ENCODE measurements at regions not wholly inside any gene's neighbourhood (a gene's known extent, or its start where the extent isn't known, plus 50 kb on each side); places are given as distances from the start of the nearest gene placed in this dataset.

DNA sequence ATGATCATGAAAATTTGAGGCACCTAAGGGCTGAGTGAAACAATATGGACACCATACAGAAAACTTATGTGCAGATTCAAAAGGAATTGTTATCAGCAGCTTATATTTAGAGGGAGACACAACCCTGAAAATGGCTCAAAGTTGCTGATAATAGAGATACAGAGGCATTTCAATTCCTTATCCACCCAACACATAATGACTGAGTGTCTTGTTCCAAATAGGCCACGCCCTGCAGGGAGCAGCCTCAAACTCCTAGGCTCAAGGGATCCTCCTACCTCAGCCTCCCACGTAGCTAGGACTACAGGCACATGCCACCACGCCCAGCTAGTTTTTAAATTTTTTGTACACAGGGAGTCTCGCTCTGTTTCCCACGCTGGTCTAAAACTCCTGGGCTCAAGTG lies 79.0 kb downstream of the LBH start:
- no peak for DNase-seq

DNA sequence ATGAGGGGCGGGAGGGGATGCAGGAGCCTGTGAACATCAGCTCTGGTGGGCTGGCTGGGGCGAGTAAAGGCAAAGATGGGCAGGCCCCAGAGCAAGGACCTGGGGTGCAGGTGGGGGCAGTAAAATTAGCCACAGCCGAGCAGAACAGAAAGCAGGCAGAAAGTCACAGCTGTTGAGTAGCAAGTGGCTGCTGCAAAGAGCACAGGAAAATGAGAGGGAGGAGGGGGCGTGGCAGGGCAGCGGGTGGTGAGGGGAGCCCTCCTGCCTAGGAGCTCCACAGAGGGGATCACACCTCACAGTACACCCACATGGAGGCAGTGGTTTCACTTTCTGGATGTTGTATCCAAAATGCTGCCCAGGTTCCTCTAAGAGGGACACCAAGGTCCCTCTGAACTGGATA lies 79.6 kb downstream of the LBH start:
- peak; percentile 37 for DNase-seq

DNA sequence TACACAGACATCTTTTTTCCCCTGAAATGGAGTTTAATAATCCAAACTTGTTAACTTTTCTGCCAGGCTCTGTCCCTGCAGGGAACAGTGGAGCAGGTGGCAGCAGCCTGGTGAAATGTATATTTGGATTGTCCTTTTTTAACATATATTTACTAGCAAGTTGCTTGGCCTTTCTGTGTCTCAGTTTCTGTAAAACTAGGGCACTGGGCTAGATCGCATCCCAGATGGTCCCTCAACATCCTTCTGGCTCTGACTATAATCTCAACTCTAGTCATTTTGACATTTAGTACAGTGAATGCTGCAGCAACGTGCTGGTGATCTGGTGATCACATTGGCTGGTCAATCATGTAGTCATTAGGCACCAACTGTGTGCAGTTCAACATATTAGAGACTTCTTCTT lies 80.4 kb downstream of the LBH start:
- no peak for DNase-seq

DNA sequence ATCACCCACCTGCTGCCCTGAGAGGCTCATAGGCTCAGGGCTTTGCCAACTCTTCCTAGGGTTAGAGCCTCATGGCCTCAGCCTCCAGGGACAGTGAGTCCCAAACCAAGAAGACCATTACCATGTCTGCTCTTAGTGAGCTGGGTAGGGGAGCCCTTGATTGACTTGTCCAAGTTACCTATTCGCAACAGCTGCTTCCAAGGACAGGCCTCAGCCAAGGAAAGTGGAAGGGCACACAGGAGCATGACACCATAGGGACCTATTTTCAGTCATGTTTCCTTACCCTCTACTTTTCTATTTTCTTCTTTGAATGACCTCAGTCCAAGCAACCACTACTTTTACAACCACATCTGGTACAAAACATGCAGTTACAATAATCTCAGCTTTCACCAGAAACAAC lies 81.6 kb downstream of the LBH start:
- DNase-seq, result no peak

DNA sequence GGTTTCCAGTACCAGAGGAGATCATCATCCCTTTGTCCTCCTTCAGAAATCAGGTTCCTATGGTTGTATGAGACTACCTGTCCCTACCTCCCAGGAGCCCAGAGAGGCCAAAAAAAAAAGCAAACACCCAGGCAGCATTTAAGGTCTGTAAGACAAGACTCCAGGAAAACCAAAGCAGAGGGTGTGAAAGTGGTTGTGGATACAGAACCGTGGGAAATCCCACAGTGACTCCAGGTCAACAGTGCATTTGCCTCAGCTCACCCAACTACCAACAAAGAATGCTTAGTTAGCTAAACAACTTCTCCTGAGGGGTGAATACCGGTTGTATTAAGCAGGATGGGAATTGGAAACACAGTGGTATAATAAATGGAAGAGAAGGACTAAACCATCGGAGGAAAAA lies 83.6 kb downstream of the LBH start:
- DNase-seq, result no peak

DNA sequence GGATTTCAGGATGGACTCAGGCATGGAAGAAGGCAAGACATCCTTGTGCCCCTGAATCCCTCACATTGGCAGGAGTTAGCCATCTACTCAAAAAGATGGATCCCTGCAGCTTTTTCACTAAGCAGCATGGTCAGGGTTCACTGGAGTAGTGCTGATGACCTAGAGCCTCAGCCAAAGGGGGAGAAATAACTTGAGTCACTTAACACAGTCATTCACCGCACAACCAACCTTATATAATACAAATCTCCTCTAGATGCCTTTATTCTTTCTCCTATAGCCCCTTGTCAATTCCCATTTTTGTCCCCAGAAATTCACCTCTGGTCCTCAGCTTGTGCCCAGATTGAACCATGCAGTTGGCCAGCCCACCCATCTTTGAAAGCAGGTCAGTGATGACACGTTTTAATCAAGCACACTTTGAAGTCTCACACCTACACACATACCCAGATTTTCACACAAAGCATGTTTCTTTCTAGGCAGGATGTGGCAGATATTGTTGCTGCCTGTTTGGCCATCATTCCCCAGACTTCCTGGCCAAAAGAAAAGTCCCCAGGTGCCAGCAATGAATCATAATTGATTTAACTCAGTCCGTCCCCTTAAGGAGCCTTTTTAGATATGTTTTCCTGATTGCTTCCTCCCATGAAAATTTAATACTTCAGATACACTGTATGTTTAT lies 84.2 kb downstream of the LBH start:
- DNase-seq, result peak; percentile 23

DNA sequence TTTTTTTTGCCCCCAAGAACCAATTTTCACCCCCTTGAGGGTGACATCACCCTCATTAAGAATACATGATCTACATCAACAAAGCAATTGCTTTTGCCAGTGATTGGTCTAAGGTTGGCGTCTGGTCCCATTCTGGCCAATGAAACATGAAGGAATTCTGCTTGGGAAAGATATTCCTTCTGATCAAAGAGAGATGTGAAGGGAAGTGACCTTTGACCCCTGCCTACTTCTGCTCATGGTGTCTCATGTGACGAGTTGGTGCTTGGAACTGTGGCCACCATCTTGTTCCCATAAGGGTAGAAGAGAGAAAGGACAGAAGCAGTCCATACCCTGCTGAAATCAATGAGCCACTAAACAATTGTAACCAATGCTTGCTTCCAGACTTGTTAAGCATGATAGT lies 85.1 kb downstream of the LBH start:
- no peak for DNase-seq

DNA sequence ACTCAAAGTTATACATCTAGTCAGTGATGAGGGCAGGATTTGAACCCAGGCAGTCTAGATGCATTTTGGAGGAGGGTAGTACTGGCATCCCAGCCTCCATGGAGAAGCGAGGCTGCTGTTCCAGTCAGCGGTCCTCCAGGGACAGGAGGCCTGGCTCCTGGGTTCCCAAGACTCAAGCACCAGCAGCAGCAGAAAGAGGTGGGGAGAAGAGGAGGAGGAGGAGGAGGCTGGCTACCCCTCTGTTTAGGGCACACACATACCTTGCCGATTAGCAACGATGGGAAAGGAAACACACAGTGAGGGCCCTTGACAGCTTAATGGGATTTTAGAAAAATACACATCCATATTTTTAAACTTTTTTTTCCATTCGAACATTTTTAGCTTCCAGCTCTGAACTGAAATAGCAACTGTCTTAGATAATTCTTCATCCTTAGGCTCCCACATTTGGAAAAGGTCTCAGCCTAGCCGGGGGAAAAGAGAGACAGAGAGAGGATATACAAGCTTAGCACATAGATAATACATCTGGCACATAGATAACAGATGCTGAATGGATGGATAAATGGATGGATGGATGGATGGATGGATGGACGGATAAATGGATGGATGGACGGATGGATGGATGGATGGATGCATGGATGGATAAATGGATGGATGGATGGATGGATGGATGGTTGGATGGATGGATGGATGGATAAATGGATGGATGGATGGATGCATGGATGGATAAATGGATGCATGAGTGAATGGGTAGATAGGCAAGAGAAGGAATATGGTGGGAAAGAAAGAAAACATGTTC lies 87.9 kb downstream of the LBH start:
- no peak for DNase-seq

DNA sequence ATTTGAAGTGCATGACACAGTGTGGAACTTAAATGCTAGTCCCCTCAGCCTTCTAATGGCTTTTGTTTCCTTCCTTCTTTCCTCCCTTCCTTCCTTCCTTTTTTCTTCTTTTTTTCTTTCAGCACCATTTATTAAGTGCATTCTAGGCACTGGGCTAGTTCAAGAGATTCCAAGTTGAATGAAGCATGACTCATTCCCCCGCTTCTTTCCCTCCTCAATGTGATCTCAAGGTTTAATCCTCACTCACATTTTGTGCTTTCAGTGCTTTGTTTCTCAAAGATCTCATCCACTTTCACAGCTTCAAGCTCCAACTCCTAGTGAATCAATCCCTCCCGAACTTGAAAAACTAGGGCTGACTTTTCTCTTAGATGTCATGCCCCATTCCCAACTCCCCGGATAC lies 90.1 kb downstream of the LBH start:
- DNase-seq, result no peak

DNA sequence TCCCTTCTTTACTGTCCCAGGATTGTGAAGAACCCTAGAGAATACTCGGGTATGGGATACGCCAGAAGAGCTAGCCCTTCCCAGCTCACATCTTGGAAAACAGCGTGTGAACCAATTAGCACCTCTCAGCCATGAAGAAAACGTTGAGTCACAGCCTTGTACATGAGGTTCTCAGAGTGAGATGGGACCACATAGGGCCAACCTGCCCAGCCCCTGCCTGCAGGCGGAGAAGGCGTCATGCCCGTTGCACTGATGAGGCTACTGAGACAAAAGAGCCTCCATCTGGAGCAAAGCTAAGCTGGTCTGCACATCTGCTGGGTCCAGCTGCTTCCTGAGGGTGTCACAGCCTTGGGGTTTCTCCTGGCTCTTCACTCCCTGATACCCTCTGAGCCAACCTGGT lies 92.2 kb downstream of the LBH start:
- no peak for DNase-seq

DNA sequence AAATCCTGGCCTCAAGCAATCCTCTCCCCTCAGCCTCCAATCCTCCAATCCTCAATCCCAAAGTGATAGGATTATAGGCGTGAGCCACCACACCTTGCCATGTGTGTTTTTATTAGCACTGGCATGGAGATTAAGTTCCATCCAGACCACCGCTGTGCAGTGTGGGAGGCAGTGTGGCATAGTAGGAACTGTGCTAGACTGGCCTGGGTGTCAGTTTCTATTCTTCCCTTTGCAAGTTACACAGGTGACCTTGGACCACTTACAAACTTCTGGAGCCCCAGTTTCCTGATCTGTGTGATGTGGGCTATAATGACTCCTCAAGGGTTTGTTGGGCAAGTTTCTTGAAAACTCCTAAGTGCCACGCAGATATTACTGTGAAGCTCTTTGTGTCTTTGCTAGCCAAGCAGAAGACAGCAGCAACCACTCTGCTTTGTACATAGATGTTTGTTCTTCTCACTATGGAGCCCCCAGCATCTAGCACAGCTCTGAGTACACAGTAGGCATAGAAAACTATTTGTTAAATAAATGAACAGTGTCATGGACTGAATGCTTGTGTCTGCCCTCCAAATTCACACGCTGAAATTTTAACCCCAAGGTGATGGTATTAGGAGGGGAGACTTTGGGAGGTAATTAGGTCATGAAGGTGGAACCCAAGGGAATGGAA lies 93.0 kb downstream of the LBH start:
- no peak for DNase-seq

DNA sequence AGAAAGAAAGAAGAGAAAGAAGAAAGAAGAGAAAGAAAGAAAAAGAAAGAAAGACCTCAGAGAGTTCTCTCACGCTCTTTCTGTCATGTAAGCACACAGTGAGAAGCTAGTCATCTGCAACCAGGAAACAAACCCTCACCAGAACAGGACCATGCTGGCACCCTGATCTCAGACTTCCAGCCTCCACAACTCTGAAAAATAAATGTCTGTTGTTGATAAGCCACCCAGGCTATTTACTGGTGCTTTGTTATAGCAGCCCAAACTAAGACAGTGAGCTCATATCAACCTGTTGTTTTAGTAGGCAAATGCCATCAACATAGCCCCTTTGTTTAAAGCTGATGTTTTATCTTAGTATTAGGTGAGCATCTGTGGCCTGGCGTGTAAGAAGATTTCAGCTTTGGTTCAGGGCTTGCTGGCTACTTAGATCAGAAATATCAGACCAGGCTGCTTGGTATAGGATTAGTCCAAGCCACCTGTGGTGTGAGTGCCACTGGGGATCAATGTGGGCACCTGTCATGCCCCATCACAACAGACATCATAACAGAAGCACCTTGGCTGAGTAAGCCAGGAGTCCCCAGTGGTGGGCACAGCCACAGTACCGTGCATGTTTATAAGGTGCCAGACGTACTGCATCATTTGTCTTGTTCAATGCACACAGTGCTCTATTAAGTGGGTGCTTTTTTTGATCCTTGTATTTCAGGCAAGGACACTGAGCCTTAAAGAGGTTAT lies 94.4 kb downstream of the LBH start:
- DNase-seq, result no peak

DNA sequence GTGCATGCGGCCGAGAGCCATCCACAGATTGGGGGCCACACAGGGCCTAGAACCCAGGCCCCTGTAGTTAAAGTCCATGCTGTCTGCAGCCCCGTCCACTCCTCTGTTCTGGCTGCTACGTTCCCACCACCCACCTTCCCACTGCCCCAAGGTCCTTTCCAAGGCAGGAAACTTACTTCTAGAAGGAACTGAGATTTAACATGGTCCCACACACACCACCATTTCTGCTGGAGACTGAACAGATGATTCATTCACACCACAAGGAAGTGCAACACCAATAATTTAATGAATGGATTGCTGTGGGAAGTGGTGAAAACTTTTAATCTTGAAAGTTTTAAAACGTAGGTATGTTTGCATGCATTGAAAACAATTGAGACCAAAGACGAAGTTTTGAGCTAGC lies 95.2 kb downstream of the LBH start:
- DNase-seq, result no peak

DNA sequence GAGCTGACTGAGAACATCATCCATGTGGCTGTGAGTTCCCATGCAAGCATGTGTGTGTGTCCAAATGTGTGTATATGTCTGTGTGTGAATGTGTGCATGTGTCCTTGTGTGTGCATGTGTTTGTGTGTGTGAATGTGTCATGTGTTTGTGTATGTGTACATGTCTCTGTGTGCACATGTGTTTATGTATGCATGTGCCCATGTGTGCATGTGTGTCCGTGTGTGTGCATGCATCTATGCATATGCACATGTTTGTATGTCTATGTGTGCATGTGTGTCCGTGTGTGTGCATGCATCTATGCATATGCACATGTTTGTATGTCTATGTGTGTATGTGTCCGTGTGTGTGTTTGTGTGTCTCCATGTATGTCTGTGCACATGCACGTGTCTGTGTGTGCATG lies 99.7 kb downstream of the LBH start:
- no peak for DNase-seq

DNA sequence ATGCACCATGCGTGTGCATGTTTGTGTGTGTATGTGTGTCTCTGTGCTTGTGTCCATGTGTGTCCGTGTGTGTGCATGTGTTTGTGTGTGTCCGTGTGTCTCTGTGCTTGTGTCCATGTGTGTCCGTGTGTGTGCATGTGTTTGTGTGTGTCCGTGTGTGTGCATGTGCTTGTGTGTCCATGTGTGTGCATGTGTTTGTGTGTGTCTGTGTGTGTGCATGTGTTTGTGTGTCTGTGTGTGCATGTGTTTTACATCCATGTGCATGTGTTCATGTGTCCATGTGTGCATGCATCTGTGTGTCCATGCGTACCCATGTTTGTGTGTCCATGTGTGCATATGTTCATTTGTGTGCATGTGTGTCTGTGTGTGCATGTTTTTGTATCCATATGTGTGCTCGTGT lies 100.5 kb downstream of the LBH start:
- DNase-seq, result no peak

DNA sequence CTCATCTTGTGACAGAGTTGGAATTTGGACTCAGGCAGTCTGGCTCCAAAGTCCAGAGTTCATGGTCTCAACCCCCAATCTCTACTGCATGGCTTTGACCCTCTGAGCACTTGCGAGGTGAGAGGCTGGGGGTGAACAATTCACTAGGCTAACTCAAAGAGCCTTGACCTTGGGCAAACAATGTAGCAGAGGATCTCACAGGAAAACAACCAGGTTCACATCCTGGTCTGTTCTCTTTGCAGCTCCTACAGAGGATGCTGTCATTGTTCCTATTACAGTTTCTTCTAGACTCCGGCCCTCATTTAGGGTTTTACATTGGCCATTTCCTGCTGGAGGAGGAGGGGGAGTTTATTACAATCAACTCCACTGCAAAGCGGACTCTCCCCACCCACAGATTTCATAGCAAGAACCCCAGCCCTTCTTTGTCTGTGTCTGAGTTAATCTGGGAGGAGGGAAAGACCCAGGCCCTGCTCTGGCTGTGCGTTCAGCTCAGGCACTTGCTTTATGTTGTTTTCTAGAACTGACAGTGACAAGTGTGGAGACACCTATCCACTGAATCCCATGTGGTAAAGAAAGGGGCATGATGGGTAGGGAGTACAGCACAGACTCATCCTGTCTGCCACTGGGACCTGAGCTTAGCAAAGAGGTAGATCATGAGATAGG lies 101.6 kb downstream of the LBH start:
- DNase-seq, result no peak

DNA sequence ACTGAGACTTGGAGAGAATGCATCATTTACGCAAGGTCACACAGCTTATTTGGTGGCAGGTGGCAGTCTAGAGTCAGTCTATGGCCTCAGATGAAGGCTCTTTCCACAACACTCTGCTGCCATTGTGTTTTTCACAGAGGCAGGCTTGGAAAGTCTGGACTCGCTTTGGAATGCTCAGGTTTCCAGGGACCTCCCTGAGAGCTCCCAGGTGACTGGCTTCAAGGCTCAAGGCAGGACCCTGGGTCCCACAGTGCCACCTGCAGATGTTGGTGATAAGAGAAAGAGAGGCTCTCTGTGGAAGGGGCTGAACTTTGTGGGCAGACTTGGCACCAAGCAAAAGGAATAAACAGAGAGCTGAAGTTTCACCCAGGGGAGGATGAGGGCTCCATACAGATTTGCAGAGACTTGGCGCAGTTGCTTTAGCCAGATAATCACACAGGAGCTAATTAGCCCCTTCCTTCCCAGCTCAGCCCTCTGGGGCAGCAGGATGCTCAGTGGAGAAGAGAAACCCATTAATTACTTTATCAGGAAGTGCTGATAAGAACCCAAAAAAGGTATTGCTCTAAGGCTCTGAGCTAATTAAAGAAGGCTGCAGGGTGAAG lies 103.5 kb downstream of the LBH start:
- no peak for DNase-seq

DNA sequence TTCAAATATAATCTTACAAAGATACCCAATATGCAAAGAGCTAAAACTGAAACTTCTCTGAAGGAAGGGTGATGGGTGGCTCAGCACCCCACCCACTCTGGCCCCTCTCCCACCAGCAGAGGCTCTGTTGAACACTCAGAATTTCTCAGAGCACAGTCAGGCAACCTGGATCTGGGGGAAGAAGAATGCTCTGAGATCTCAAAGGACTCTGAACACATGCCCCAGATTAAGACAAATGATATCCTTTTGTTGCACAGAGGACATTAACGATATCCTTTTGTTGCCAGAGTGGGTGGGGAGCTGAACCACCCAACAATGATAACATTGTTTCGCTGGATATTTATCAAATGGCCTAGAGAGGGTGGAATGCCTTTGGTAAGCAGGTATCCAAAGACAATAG lies 104.8 kb downstream of the LBH start:
- no peak for DNase-seq

DNA sequence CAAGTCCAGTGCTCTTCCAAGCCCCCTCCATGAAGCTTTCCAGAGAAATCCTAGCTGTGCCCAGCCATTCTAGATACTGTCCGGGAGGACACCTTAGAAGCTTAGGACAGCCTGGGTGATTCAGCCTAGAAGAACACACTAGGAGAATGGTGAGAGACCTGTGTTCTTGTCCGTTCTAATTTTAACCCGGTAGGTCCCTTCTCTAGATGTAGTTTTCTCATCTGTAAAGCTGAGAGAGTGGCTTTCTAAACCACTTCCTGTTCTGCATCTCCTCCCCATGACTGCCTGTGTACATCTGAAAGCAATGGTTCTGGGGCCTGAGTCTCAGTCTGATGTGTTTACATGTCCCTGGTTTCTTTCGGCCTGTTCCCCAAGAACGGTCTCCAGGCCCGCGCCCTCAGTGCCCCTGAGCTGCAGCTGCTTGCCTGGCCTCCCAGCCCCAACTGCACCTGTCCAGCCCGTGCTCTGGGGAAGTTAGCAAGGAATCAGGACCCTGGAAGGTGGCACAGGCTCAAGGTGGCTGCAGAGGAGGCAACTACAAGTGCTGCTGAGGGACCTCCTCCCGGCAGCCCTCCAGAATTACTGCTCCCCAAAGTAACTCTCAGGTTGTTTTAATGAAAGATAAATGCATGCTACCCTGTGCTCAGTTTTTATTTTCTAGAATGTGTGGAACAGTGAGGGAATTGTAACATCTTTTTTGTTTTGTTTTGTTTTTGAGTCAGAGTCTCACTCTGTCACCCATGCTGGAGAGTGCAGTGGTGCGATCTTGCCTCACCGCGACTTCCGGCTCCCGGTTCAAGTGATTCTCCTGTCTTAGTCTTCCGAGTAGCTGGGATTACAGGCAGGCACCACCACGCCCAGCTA lies 105.9 kb downstream of the LBH start:
- DNase-seq, result peak; percentile 39

DNA sequence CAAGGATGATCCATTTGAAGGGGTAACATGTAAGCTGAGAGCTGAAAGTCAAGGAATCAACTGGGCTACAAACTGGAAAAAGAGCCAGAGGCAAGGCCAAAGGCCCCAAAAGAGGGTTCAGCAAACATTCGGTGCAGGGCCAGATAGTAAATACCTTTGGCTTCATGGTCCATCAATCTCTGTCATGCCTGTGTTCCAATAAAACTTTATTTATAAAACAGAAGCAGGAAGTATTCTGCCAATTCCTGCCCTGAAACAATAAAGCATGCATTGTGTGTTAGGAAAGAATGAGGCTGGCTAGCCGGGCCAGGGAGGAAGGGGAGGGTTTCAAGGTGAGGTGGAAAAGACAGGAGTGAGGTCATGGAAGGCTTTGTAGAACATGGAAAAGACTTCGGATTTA lies 107.1 kb downstream of the LBH start:
- no peak for DNase-seq

DNA sequence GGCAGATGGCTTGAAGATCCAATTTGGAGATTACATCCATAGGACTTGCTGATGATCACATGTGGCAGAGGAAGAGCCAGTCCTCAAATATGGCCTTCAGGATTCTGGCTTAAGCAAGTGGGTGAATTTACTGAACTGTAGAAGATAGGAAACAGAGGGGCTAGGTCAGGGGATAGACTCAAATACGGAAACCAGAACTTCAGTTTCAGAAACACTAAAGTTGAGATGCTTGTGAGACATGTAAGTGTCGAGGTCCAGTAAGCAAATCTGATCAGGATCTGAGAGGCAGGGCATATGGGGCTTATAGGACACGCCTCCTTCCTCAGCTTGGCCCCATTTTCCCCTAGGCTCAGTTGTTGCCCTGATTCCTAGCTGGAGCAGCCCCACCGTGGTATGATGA lies 107.7 kb downstream of the LBH start:
- no peak for DNase-seq

Measured in activated CD8-positive, alpha-beta memory T cell treated with anti-CD3 and anti-CD28 coated beads, Interleukin-2, amount 50 U/mL, for 4 hours (primary cell).